Raji (cell line): ENCODE measurements at regions not wholly inside any gene's neighbourhood (a gene's known extent, or its start where the extent isn't known, plus 50 kb on each side); places are given as distances from the start of the nearest gene placed in this dataset.

Source experiments
- POLR2A ChIP-seq: IDR thresholded peaks from 2 replicates; pipeline ENCODE4 v1.6.1; 2011; ENCODE audit warnings: low read depth, low read length, control low read depth; ENCODE audit not compliant: insufficient read depth

DNA sequence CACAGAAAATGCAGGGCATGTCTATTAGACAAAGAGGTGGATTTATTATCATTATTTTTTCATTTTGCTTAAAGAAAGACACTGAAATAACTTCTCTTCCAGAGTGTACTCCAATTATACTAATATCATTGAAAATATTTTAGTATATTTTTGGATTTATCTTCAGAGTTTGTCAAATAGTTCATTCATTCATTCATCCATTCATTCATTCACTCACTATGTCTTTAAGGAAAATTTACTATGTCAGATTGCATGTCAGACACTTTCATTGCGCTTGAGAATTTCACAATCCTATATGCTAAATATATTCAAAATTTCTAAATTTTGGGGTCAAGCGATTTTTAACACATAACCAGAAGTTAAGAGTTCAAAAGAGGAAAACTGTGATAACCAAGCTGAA is 479.1 kb downstream of the ZEB2 start:
- no peak for TF ChIP-seq POLR2A

DNA sequence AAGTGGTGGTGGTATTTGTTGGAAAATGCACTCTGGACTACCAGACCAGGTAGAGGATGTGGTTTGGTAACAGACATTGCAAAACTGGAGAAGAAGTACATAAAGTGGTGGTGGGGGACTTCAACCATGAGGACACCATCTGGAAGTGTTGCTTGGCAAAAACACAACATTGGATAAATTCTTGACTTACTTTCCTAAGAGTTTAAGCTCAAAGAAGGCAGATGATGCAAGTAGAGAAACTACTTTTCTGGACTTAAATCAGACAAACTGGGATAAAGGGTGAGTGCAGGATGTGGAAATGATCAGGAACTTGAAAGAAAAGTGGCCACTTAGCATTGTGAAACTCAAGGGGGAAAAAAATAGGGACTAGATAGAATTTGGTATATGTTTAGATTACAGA is 487.4 kb downstream of the ZEB2 start:
- no peak for TF ChIP-seq POLR2A

DNA sequence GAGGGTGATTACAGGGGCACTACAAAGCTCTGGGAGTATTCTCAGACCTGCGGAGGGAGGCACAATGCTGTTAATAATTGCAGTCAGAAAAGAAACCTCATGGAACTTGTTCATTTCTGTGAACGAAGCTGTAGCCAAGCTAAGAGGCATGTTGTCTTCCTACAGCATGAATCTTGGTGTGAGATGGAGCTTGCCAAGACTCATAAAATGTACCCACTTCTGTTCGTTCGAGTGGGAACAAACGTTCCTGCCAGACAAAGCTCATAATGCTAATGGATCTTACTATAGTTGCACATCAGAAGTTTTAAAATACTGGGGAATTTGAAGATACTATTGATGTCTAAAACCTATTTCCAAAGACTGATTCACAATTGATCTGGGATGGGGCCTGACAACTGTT is 489.1 kb downstream of the ZEB2 start:
- no peak for TF ChIP-seq POLR2A

DNA sequence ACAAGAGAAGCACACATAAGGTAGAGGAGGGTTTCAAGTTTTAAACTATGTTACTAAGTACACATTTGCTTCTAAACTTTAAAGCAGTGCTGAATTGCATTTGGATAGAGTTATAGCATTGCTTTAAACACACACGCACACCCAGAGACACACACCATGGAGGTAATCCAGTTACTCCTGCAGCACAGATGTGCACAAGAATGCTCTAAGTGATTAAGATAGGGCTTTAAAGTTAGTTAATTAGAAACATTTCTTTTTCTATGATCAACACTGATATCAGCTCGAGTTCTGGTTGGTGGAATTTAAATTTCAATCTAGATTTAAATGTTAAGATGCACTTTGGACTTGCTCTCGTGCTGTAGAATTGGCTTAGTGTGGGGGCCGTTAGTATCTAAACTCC is 492.3 kb downstream of the ZEB2 start:
- no peak for TF ChIP-seq POLR2A

DNA sequence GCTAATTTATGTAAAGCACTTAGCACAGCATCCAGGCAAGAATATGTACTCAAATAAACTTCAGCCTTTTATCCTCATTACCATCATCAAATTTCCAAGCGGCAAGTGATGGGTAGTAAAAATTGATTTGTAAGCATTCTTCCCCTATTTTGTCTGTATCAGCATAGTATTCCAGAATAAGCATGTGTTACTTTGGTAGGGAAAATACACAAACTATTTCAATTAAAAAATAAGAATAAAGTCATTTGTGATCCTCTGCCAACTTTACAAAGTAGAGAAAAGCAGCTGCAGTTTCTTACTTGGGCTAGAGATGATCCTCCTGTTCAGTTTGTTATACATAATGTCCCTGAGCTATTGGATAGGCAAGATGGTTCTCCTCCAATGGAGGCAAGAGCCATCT is 493.2 kb downstream of the ZEB2 start:
- no peak for TF ChIP-seq POLR2A

DNA sequence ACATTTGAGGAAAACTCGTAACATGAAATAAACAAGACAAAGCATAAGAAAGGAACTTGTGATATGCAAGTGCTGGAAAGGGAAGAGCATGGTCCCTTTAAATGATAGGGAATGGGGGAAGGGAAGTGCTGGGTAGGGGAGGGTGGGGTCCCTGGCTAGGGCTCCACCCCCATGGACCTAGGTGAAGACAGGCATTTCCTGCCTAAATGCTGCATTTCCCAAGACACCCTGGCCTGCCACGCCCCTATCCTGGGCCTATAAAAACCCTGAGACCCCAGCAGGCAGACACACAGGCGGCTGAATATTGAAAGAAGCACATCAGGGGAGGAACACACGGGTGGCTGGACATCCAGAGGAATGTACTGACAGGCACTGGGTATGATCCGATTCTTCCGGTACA is 499.9 kb downstream of the ZEB2 start:
- no peak for TF ChIP-seq POLR2A

DNA sequence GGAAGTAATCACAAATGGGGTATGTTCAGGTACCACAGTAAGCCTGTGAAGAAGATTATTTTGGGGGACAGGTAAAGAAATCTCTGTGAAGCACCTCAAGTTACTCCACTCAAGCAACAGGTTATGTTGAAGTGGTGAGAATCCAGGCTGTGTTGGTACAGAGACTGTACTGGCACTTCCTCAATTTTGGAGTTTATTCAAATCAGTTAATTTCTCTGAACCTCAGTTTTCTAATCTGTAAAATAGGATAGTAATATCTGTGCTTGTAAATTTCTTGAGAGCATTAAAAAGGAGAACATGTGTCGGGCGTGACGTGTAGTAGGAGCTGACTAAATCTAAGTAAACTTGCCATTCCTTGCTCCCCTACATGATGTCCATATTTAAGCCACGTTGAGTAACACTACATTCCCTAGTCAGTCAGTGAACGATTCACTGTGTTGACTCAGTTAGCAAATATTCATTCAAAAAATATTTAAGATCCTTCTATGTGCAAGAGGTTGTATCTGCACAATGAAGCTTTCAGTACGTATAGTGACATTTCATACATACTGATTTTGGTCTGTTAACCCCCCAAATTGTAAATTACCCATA is 504.2 kb downstream of the ZEB2 start:
- no peak for TF ChIP-seq POLR2A

DNA sequence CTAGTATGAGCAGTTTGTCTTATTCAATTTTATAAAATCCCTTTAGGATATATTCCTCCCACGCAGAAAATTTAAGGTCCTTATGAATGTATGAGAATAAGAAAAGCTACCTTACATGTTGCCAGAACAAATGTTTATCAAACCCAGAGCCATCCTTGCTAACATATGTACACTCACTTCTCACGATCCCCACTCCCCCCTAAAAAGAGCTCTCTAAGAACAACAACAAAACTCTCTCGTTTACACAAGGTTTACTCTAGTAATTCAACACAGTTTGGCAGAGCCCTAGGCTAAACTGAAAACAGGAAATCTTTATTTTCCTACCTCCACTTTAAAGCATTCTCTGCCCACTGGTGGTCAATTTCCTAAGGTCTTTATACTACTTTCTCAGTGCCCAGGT is 504.9 kb downstream of the ZEB2 start:
- no peak for TF ChIP-seq POLR2A

DNA sequence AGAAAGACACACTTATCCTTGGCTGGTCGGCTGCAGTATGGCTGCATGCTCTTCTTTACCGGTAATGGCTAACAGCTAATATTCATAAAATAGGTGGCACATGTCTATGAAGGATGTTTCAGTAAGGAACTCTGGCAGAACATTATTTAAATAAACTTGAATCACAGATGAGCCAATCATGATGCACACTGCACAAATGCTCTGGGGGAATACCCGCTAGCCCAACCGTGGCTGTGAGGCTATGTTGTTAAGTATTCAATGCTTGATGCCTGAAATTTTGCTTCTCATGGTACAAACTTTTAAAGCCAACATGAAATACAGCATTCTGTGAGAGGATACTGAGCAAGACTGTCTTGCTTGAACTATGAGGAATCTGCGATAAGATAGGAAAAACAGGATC is 505.8 kb downstream of the ZEB2 start:
- no peak for TF ChIP-seq POLR2A

DNA sequence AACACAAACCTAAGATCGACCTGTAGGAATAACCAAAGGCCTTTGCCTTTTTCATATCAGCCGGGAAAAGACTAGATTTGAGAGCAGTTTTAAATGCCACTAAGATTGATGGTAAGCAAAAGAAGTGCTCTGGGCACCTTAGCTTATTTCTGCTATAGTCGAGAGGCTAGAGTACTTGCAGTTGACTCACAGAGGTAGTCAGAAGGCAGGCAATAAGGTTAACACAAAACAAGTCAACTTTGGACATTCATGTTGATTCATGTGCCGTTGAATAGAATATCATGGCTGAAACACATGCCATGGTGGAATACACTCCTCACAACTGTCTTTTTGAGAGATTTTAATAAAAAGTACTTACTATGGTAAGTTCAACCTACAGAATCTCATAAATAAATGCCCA is 507.6 kb downstream of the ZEB2 start:
- TF ChIP-seq POLR2A: no peak

DNA sequence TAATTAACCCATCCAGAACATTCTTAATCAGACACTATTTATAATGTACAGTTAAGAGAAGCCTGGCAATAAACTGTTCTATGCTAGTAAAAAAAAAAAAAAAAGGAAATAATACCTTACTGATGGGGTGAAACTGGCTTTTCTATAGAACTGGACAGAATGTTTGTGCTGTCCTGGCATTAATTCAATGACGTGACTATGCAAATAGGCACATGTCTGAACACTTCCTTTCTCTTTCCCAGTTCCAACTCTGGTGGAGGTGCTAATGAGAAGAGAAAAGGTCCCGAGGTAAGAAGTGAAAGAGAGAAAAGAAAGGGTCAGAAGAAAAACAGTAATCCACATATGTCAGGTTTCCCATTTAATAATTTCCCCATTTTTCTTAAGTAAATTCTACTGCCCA is 508.4 kb downstream of the ZEB2 start:
- TF ChIP-seq POLR2A: no peak

DNA sequence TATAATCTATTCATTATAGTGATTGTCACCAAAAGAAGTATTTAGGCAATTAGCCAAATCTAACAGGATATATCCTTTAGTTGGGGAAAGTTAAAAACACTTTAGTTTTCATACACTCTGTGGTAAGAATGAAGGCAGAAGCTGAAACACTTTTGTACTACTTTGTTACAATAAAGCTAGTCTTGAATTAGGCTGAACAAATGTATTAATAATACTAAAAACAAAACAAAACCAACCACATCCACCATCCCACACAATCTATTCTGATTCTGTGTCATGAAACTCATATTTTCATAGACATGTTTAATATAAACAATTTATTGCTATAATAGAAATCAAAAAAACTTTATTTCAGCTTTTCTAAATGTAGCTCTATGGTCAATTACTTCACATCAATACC is 508.8 kb downstream of the ZEB2 start:
- TF ChIP-seq POLR2A: no peak

DNA sequence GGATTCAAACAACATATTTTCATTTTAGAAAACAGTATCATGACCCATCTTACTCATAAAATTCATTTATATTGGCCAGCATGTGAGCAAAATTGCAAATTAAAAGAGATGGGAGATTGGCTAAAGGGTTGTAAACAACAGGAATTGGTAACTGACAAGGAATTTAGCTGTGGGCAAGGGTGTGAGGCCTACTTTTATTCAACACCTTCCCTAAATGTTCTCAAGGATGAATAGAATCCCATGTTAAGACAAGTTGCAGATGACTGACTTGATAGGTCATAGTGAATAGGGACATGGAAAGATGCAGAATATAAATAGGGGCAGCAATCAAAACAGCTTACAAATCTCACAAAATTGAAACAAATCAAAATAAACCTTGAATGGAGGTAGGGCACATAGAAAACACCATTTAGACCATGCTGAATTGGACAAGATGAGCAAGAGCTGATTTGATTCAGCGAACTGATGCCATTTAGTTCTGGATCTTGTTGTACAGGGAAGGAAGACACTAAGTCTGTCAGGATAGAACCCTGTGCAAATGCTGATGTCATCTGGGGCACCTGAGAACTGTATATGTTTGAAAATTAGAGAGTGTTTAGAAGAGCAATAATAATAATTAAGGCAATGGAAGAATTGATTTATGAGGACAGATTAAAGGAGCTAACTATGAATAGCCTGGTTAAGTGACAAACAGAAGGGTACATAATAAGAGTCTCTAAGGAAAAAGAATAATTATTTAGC is 509.7 kb downstream of the ZEB2 start:
- no peak for TF ChIP-seq POLR2A

DNA sequence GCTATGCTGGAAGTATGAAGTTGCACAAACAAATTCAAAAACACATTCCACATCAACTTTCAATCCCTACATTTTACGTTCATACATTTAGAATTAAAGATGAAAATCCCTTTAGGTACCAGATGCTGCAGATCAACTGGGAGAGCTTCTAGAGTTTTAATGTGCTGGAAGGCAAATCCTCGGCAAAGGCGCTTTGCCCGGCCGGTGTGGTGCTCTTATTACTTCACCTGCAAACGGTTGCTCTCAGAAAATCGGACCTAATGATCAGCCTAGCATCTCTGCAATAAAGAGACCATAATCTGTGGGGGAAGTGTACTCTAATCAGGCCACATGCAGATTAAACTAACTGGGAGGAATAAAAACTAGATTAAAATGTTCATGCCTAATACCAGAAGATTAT is 513.8 kb downstream of the ZEB2 start:
- no peak for TF ChIP-seq POLR2A

DNA sequence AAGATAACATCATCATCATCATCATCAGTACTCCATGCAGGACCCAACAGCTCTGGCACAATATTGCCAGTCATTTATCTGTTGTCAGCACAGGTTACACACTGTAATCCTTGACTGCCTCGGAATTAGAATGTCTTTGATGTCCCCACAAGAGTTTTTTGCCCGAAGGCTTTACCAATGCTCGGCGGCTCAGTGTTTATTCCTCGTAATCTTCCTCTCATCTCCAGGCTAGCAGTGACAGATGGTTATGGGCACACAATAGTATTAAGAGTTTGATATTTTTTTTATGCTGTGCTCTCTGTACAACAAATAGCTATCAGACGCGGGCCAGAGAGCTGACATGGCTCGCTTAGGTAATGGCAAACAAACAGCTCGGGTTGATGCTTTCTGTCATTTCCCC is 515.2 kb downstream of the ZEB2 start:
- TF ChIP-seq POLR2A: no peak

DNA sequence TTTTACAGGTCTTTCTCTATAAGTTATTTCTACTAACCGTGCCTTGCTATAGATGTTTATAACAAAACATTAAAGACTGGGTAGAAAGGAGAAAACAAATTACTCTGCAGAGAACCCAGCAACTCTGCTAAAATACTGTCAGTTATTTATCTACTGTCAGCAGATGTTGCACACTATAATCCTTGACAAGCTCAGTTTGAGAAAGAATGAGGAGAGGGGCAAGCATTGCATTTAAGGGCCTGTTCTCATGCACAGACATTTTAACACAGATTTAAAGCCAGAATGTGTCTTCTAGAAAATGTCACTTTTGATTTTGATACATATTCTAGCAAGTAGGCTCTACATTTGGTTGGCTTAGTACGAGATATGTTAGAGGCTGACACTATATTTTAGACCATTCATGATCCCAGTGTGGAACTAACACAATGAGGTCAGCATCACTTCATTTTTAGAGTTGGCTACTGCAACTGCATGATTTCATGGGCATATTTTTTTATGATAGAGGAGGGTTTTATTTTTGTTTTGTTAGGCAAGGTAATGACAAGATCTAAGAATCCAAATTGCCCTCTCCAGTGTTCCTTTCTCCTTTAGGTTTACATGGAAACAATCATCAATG is 516.4 kb downstream of the ZEB2 start:
- TF ChIP-seq POLR2A: no peak
